Testis (tissue), 2 donors: ENCODE measurements at regions not wholly inside any gene's neighbourhood (a gene's known extent, or its start where the extent isn't known, plus 50 kb on each side); places are given as distances from the start of the nearest gene placed in this dataset.

Experiments used
- DNase-seq: peaks from one replicate; pipeline ENCODE4 v3.0.0-alpha.2; 2019
- H3K27ac ChIP-seq, 2 donors: fragments of 200-600 bp; sonication (generic); one replicate each; pipeline ENCODE4 v1.5.1; 2019
- H3K27me3 ChIP-seq: fragments of 200-600 bp; sonication (generic); one replicate; pipeline ENCODE4 v1.5.1; 2019
- H3K36me3 ChIP-seq: fragments of 200-600 bp; sonication (generic); one replicate; pipeline ENCODE4 v1.5.1; 2017; ENCODE audit warnings: low read depth; ENCODE audit errors: missing control alignments
- H3K4me1 ChIP-seq: fragments of 200-600 bp; sonication (generic); one replicate; pipeline ENCODE4 v1.5.1; 2019
- H3K4me3 ChIP-seq, 2 donors: fragments of 200-600 bp; sonication (generic); one replicate each; pipeline ENCODE4 v1.5.1; 2017 to 2019
- H3K9me3 ChIP-seq: fragments of 200-600 bp; sonication (generic); one replicate; pipeline ENCODE4 v1.5.1; 2017
- POLR2A ChIP-seq: fragments of 450-650 bp; IDR thresholded peaks from one replicate; pipeline ENCODE4 v1.6.1; 2017; ENCODE audit warnings: antibody characterized with exemption, mild to moderate bottlenecking, moderate library complexity
- WGBS, 2 donors: methylation state at CpG; one replicate each; pipeline ENCODE4 v1.1.5; 2018; 5-methylcytosine and 5-hydroxymethylcytosine counted together
- intact Hi-C: fragments of 100-400 bp; cut with DNase I; formaldehyde crosslinking; loops from one replicate; pipeline ENCODE4 v1.15.1; 2023; ENCODE audit warnings: low total_unique reads
- TF ChIP-seq, protein P1 (sequence below), 3 experiments: fragments of 450-650 bp in 2 of 3; fragments of 200-600 bp in 1 of 3; sonication (generic) in 1 of 3; IDR thresholded peaks; one replicate each; pipeline ENCODE4 v1.5.1; 2016 to 2019; ENCODE audit warnings: antibody characterized with exemption in 3 of 3, mild to moderate bottlenecking in 2 of 3, moderate library complexity in 1 of 3

GRCh38 chr1:190615818-190616217 is 138.2 kb upstream of the BRINP3 start:
- intact Hi-C loops: no loop called here
- no peaks in the 10 kb centered on the region for H3K9me3 ChIP-seq

DNA sequence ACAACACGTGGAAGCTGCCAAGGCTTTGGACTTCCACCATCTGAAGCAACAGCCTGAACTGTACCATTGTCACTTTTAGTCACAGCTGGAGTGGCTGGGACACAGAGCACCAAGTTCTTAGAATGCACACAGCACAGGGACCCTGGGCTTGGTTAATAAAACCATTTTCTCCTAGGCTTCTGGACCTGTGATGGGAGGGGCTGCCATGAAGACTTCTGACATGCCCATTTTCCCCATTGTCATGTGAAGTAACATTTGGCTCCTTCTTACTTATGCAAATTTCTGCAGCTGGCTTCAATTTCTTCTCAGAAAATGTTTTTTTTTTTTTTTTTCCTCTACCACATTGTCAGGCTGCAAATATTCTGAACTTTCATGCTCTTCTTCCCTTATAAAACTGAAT is 138.6 kb upstream of the BRINP3 start:
- Histone ChIP-seq H3K9me3 (no peaks in the 10 kb centered on the region), H3K36me3 (no peaks in the 10 kb centered on the region), H3K4me1 (no peaks in the 10 kb centered on the region), H3K27ac (no peak overlapping the region), H3K4me3 (no peak overlapping the region), H3K27me3 (no peaks in the 10 kb centered on the region)
- TF ChIP-seq POLR2A: no peak
- TF ChIP-seq, protein P1, sequence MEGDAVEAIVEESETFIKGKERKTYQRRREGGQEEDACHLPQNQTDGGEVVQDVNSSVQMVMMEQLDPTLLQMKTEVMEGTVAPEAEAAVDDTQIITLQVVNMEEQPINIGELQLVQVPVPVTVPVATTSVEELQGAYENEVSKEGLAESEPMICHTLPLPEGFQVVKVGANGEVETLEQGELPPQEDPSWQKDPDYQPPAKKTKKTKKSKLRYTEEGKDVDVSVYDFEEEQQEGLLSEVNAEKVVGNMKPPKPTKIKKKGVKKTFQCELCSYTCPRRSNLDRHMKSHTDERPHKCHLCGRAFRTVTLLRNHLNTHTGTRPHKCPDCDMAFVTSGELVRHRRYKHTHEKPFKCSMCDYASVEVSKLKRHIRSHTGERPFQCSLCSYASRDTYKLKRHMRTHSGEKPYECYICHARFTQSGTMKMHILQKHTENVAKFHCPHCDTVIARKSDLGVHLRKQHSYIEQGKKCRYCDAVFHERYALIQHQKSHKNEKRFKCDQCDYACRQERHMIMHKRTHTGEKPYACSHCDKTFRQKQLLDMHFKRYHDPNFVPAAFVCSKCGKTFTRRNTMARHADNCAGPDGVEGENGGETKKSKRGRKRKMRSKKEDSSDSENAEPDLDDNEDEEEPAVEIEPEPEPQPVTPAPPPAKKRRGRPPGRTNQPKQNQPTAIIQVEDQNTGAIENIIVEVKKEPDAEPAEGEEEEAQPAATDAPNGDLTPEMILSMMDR (IDR thresholded peaks at IDR 0.05): no peak
- 73 to 86% methylated on average over 1 of the region's 1 CpG for WGBS, 2 donors
- intact Hi-C loops: no loop called here
- no peak for DNase-seq

More at GRCh38 chr1:190615818-190616217, 138.2 kb upstream of the BRINP3 start:
- H3K27me3 ChIP-seq: no peaks in the 10 kb centered on the region
- WGBS, 2 donors: 80 to 83% methylated on average over 7 of the region's 7 CpGs
- no peak for DNase-seq
- H3K36me3 ChIP-seq: no peaks in the 10 kb centered on the region
- H3K27ac ChIP-seq: no peak overlapping the region
- TF ChIP-seq, protein P1 (IDR thresholded peaks at IDR 0.05): no peak
- TF ChIP-seq POLR2A: no peak
- no peaks in the 10 kb centered on the region for H3K4me1 ChIP-seq
- no peak overlapping the region for H3K4me3 ChIP-seq

GRCh38 chr1:190619724-190620123 is 142.1 kb upstream of the BRINP3 start:
- Histone ChIP-seq H3K4me1 (no peaks in the 10 kb centered on the region), H3K27me3 (no peaks in the 10 kb centered on the region), H3K9me3 (no peaks in the 10 kb centered on the region), H3K4me3 (no peak overlapping the region), H3K27ac (no peak overlapping the region), H3K36me3 (no peaks in the 10 kb centered on the region)
- 65 to 77% methylated on average over 1 of the region's 1 CpG for WGBS, 2 donors
- no peak for TF ChIP-seq POLR2A
- TF ChIP-seq, protein P1 (IDR thresholded peaks at IDR 0.05): no peak
- intact Hi-C loops: no loop called here
- DNase-seq: no peak

DNA sequence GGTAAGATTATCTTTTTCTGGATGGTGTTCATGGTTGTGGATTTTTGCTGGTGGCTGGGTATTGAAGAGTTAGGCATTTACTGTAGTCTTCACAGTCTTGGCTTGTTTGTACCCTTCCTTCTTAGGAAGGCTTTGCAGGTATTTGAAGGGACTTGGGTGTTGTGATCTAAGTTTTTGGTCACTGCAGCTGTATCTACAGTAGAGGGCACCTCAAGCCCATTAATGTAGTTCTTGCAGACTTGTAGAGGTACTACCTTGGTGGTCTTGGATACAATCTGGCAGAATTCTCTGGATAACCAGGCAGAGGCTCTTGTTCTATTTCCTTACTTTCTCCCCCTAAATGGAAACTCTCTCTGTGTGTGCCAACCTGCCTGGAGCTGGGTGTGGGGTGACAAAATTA is 155.8 kb upstream of the BRINP3 start:
- no peaks in the 10 kb centered on the region for H3K4me1 ChIP-seq
- H3K9me3 ChIP-seq: no peaks in the 10 kb centered on the region
- no peaks in the 10 kb centered on the region for H3K27me3 ChIP-seq
- no peaks in the 10 kb centered on the region for H3K36me3 ChIP-seq
- no peak for DNase-seq
- TF ChIP-seq, protein P1 (IDR thresholded peaks at IDR 0.05): no peak
- TF ChIP-seq POLR2A: no peak
- intact Hi-C loops: no loop called here
- no peak overlapping the region for H3K4me3 ChIP-seq
- no peak overlapping the region for H3K27ac ChIP-seq

DNA sequence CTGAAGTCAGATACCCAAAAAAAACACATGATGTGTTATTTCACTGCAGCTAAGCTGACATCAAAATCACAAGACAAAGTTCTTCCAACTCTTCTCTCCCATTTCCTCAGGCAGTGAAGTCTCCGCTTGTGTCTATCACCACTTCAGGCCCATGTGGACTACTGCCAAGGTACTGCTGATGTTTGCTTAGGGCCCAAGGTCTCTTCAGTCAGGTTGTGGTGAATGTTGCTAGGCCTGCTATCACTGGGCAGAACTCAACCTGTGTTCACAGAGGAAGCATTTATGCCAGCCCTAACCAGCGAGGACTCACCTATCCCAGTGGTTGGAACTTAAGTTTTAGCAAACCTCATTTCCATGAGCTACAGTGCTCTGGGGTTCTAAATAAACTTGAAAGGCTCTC is 156.5 kb upstream of the BRINP3 start:
- Histone ChIP-seq H3K4me3 (no peak overlapping the region), H3K36me3 (no peaks in the 10 kb centered on the region), H3K27ac (no peak overlapping the region), H3K4me1 (no peaks in the 10 kb centered on the region), H3K9me3 (no peaks in the 10 kb centered on the region), H3K27me3 (no peaks in the 10 kb centered on the region)
- intact Hi-C loops: no loop called here
- TF ChIP-seq, protein P1 (IDR thresholded peaks at IDR 0.05): no peak
- TF ChIP-seq POLR2A: no peak
- DNase-seq: no peak
- 84 to 94% methylated on average over 2 of the region's 2 CpGs for WGBS, 2 donors
